Osteocyte (in vitro differentiated cells): ENCODE measurements at regions not wholly inside any gene's neighbourhood (a gene's known extent, or its start where the extent isn't known, plus 50 kb on each side); places are given as distances from the start of the nearest gene placed in this dataset.

Source experiments
- DNase-seq: peaks from one replicate; pipeline ENCODE4 v3.0.0; 2021; ENCODE audit warnings: mixed read lengths; ENCODE audit not compliant: unreplicated experiment; ENCODE audit errors: extremely low spot score
- H3K27ac Mint-ChIP-seq: one replicate; pipeline ENCODE4 v1.8.0; 2021; ENCODE audit warnings: mild to moderate bottlenecking, mixed read lengths; ENCODE audit not compliant: unreplicated experiment
- H3K27me3 Mint-ChIP-seq: one replicate; pipeline ENCODE4 v1.8.0; 2021; ENCODE audit warnings: mixed read lengths; ENCODE audit not compliant: unreplicated experiment
- H3K36me3 Mint-ChIP-seq: one replicate; pipeline ENCODE4 v1.8.0; 2021; ENCODE audit warnings: mixed read lengths; ENCODE audit not compliant: unreplicated experiment
- H3K4me1 Mint-ChIP-seq: one replicate; pipeline ENCODE4 v1.8.0; 2021; ENCODE audit warnings: mixed read lengths; ENCODE audit not compliant: unreplicated experiment
- H3K4me3 Mint-ChIP-seq: one replicate; pipeline ENCODE4 v1.8.0; 2021; ENCODE audit warnings: mild to moderate bottlenecking, moderate library complexity, mixed read lengths; ENCODE audit not compliant: unreplicated experiment
- H3K9me3 Mint-ChIP-seq: one replicate; pipeline ENCODE4 v1.8.0; 2021; ENCODE audit warnings: mixed read lengths; ENCODE audit not compliant: unreplicated experiment
- CTCF ChIP-seq: fragments of 200-600 bp; sonication (generic); IDR thresholded peaks from 2 replicates; pipeline ENCODE4 v1.5.0; 2021; ENCODE audit warnings: antibody characterized with exemption, mild to moderate bottlenecking, moderate library complexity

GRCh38 chr16:54438469-54438868, 151.9 kb upstream of the IRX3 start:
- no peak for TF ChIP-seq CTCF
- no peaks in the 10 kb centered on the region for H3K36me3 Mint-ChIP-seq

GRCh38 chr16:54437921-54438320, 151.3 kb upstream of the IRX3 start:
- H3K4me3 Mint-ChIP-seq: no peak overlapping the region
- H3K36me3 Mint-ChIP-seq: no peaks in the 10 kb centered on the region
- H3K9me3 Mint-ChIP-seq: peaks cover 5% of the 10 kb centered on the region
- H3K27me3 Mint-ChIP-seq: peaks cover 33% of the 10 kb centered on the region
- no peak overlapping the region for H3K27ac Mint-ChIP-seq
- TF ChIP-seq CTCF: no peak
- no peak for DNase-seq
- no peaks in the 10 kb centered on the region for H3K4me1 Mint-ChIP-seq

More at GRCh38 chr16:54438469-54438868, 151.9 kb upstream of the IRX3 start:
- Mint-ChIP-seq H3K9me3 (peaks cover 5% of the 10 kb centered on the region), H3K4me3 (no peak overlapping the region), H3K27ac (no peak overlapping the region), H3K4me1 (no peaks in the 10 kb centered on the region), H3K27me3 (peaks cover 33% of the 10 kb centered on the region)
- no peak for DNase-seq

GRCh38 chr16:54437401-54437800, 150.8 kb upstream of the IRX3 start:
- Mint-ChIP-seq H3K4me3 (no peak overlapping the region), H3K4me1 (no peaks in the 10 kb centered on the region), H3K27ac (no peak overlapping the region), H3K36me3 (no peaks in the 10 kb centered on the region), H3K9me3 (peaks cover 5% of the 10 kb centered on the region), H3K27me3 (peaks cover 33% of the 10 kb centered on the region)
- TF ChIP-seq CTCF: no peak
- DNase-seq: no peak

GRCh38 chr16:54436346-54436745, 149.8 kb upstream of the IRX3 start:
- Mint-ChIP-seq H3K4me1 (peaks cover 8% of the 10 kb centered on the region), H3K36me3 (no peaks in the 10 kb centered on the region), H3K27ac (no peak overlapping the region), H3K27me3 (peaks cover 33% of the 10 kb centered on the region), H3K9me3 (peaks cover 5% of the 10 kb centered on the region), H3K4me3 (no peak overlapping the region)
- TF ChIP-seq CTCF: no peak
- DNase-seq: no peak

GRCh38 chr16:54434859-54435258, 148.3 kb upstream of the IRX3 start:
- Mint-ChIP-seq H3K36me3 (no peaks in the 10 kb centered on the region), H3K9me3 (peaks cover 5% of the 10 kb centered on the region), H3K4me3 (no peak overlapping the region), H3K27me3 (peaks cover 33% of the 10 kb centered on the region), H3K27ac (no peak overlapping the region), H3K4me1 (peaks cover 22% of the 10 kb centered on the region)
- no peak for TF ChIP-seq CTCF
- DNase-seq: no peak
